ENCODE measurements at regions not wholly inside any gene's neighbourhood (a gene's known extent, or its start where the extent isn't known, plus 50 kb on each side); places are given as distances from the start of the nearest gene placed in this dataset.

DNA sequence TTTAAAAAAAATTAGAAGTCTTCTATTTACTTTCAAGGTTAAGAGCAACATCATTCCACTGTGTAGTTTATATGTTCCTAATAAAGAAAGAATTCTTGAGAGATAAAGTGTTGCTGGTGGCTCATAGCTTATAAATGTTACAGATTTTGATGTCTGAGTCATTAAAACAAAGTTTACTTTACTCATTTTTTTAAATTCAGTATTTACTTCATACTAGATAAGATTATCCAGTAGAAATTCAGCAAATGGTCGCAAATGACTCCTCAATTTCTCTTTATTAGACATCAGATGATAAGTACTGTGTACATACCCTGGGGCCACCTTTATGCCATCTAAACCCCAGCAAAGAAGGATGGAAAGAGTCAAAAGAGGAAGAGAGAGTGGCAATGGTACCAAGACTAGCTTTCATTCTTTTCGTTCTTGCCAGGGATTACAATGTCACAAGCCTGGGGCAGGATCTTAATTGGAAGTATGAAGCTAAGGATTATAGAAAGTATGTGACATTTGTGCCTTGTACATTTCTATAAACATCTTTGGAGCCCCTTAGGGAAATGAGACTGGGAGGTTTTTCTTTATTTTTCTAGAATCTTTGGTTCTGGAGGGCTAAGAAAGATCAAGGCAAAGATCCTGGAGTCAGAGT lies 206.1 kb downstream of the CHRM2 start:
- Histone ChIP-seq H3K4me3 (replicated peaks; ENCODE audit: insufficient read depth, low read length) (no peak overlapping the region), H3K27ac (replicated peaks) (no peak overlapping the region), H3K27me3 (ENCODE audit: insufficient read depth, poor library complexity, severe bottlenecking) (no peaks in the 10 kb centered on the region)
- no peak for DNase-seq (ENCODE audit: low read depth in 1 of 2, low spot score in 1 of 2)
- TF ChIP-seq SPI1 (IDR thresholded peaks at IDR 0.05; ENCODE audit: borderline replicate concordance, low read depth): no peak
- no peak for TF ChIP-seq GABPA (IDR thresholded peaks at IDR 0.05; ENCODE audit: low read depth)
- TF ChIP-seq, protein P1, sequence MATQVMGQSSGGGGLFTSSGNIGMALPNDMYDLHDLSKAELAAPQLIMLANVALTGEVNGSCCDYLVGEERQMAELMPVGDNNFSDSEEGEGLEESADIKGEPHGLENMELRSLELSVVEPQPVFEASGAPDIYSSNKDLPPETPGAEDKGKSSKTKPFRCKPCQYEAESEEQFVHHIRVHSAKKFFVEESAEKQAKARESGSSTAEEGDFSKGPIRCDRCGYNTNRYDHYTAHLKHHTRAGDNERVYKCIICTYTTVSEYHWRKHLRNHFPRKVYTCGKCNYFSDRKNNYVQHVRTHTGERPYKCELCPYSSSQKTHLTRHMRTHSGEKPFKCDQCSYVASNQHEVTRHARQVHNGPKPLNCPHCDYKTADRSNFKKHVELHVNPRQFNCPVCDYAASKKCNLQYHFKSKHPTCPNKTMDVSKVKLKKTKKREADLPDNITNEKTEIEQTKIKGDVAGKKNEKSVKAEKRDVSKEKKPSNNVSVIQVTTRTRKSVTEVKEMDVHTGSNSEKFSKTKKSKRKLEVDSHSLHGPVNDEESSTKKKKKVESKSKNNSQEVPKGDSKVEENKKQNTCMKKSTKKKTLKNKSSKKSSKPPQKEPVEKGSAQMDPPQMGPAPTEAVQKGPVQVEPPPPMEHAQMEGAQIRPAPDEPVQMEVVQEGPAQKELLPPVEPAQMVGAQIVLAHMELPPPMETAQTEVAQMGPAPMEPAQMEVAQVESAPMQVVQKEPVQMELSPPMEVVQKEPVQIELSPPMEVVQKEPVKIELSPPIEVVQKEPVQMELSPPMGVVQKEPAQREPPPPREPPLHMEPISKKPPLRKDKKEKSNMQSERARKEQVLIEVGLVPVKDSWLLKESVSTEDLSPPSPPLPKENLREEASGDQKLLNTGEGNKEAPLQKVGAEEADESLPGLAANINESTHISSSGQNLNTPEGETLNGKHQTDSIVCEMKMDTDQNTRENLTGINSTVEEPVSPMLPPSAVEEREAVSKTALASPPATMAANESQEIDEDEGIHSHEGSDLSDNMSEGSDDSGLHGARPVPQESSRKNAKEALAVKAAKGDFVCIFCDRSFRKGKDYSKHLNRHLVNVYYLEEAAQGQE (IDR thresholded peaks at IDR 0.05; ENCODE audit: insufficient replicate concordance, low read depth): no peak
- no peak for TF ChIP-seq POLR2AphosphoS5 (IDR thresholded peaks at IDR 0.05; ENCODE audit: low read depth)
- TF ChIP-seq, protein P2, sequence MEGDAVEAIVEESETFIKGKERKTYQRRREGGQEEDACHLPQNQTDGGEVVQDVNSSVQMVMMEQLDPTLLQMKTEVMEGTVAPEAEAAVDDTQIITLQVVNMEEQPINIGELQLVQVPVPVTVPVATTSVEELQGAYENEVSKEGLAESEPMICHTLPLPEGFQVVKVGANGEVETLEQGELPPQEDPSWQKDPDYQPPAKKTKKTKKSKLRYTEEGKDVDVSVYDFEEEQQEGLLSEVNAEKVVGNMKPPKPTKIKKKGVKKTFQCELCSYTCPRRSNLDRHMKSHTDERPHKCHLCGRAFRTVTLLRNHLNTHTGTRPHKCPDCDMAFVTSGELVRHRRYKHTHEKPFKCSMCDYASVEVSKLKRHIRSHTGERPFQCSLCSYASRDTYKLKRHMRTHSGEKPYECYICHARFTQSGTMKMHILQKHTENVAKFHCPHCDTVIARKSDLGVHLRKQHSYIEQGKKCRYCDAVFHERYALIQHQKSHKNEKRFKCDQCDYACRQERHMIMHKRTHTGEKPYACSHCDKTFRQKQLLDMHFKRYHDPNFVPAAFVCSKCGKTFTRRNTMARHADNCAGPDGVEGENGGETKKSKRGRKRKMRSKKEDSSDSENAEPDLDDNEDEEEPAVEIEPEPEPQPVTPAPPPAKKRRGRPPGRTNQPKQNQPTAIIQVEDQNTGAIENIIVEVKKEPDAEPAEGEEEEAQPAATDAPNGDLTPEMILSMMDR (IDR thresholded peaks at IDR 0.05; ENCODE audit: insufficient read depth, low read length): no peak

DNA sequence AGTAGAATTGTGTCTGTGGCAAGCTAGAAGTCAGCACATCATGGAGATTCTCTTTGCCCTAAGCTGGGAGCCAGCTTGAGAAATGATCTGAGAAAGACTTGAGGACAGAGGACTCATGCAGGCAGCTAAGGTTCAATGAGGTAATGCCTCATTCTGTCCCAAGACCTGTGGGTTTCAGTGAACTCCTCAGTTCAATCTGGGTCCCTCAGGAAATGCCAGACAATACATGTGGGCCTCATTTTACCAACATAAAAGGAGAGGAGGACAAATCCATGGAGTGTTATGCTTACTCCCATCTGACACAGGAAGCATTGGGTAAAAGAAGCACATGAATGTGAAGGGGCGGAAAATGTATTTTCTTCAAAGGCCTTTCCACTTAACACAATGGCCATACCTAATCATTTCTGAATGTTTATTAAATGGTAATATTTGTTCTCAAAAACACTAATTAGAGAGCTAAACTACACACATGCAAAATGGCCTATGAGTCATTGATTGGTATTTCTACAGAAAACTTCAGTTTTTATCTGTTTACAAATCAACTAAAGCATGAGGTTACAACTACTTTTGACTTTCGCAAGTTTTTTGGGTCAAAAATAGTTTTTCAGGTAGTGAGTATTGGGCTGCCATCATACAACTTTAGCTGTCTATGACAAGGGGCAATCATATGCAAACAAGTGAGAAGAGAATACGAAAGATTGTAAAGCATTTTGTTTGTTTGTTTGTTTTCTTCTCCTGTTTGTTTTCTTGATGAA lies 205.3 kb downstream of the CHRM2 start:
- Histone ChIP-seq H3K27ac (replicated peaks) (no peak overlapping the region), H3K27me3 (ENCODE audit: insufficient read depth, poor library complexity, severe bottlenecking) (no peaks in the 10 kb centered on the region), H3K4me3 (replicated peaks; ENCODE audit: insufficient read depth, low read length) (no peak overlapping the region)
- DNase-seq (ENCODE audit: low read depth in 1 of 2, low spot score in 1 of 2): no peak
- TF ChIP-seq, protein P2 (IDR thresholded peaks at IDR 0.05; ENCODE audit: insufficient read depth, low read length): no peak
- no peak for TF ChIP-seq SPI1 (IDR thresholded peaks at IDR 0.05; ENCODE audit: borderline replicate concordance, low read depth)
- TF ChIP-seq GABPA (IDR thresholded peaks at IDR 0.05; ENCODE audit: low read depth): no peak
- TF ChIP-seq, protein P1 (IDR thresholded peaks at IDR 0.05; ENCODE audit: insufficient replicate concordance, low read depth): no peak
